Heart left ventricle (tissue), 16 donors: ENCODE measurements at regions not wholly inside any gene's neighbourhood (a gene's known extent, or its start where the extent isn't known, plus 50 kb on each side); places are given as distances from the start of the nearest gene placed in this dataset.

Experiments
- ATAC-seq, 4 donors: fragments of 200-7000 bp; cut with Tn5 transposase; one replicate each; pipeline ENCODE4 v1.9.1; 2020 to 2022; ENCODE audit warnings: moderate library complexity in 4 of 4, mild to moderate bottlenecking in 3 of 4, moderate number of reproducible peaks in 1 of 4
- DNase-seq, 5 donors: peaks; one replicate each; pipeline ENCODE4 v3.0.0-alpha.2; 2020
- H3K27ac ChIP-seq, 12 donors: fragments of 200-600 bp; sonication (generic) in 4 of 12; one replicate each; pipeline versions ENCODE4 v1.5.0 to v1.8.0; 2016 to 2022; ENCODE audit warnings: mild to moderate bottlenecking in 2 of 12
- H3K27me3 ChIP-seq, 9 donors: fragments of 200-600 bp; sonication (generic) in 2 of 9; one replicate each; pipeline versions ENCODE4 v1.5.1 to v1.8.0; 2016 to 2022; ENCODE audit warnings: mild to moderate bottlenecking in 3 of 9
- H3K36me3 ChIP-seq, 9 donors: fragments of 200-600 bp; sonication (generic) in 2 of 9; one replicate each; pipeline versions ENCODE4 v1.5.0 to v1.8.0; 2018 to 2022; ENCODE audit warnings: mild to moderate bottlenecking in 2 of 9
- H3K4me1 ChIP-seq, 12 donors: fragments of 200-600 bp; sonication (generic) in 4 of 12; one replicate each; pipeline versions ENCODE4 v1.5.0 to v1.8.0; 2016 to 2022; ENCODE audit warnings: mild to moderate bottlenecking in 3 of 12
- H3K4me3 ChIP-seq, 12 donors: fragments of 200-600 bp; sonication (generic) in 4 of 12; one replicate each; pipeline versions ENCODE4 v1.5.0 to v1.8.0; 2017 to 2022; ENCODE audit warnings: mild to moderate bottlenecking in 9 of 12, moderate library complexity in 4 of 12
- H3K9me3 ChIP-seq, 12 donors: fragments of 200-600 bp; sonication (generic) in 4 of 12; one replicate each; pipeline versions ENCODE4 v1.5.0 to v1.8.0; 2016 to 2022; ENCODE audit warnings: mild to moderate bottlenecking in 1 of 12
- POLR2A ChIP-seq, 2 donors: fragments of 450-650 bp; IDR thresholded peaks; one replicate each; pipeline ENCODE4 v1.6.1; 2017; ENCODE audit warnings: antibody characterized with exemption in 2 of 2, mild to moderate bottlenecking in 2 of 2, moderate library complexity in 2 of 2
- WGBS, 4 donors: extraction: QIAGEN DNeasy Blood & Tissue Kit in 2 of 4; methylation state at CpG; one replicate each; pipeline versions ENCODE4 v1.1.5 to v1.1.7; 2013 to 2018; 5-methylcytosine and 5-hydroxymethylcytosine counted together
- intact Hi-C, 10 donors: fragments of 100-400 bp; cut with DNase I; formaldehyde crosslinking; loops; one replicate each; pipeline versions ENCODE4 v1.11.1 to v1.14.2; 2022
- TF ChIP-seq, protein P1 (sequence below), 12 donors: fragments of 200-600 bp; sonication (generic) in 4 of 12; IDR thresholded peaks; one replicate each; pipeline versions ENCODE4 v1.5.0 to v1.8.0; 2018 to 2022; ENCODE audit warnings: antibody characterized with exemption in 12 of 12, mild to moderate bottlenecking in 5 of 12
- donor health status: ischemic (EF 13 %, LVEDD 7.1; RV severe dilation, severe dysfunction).
- donor health status: healthy with polysubstance abuse.
- donor health status: DM: no; HTN: yes; CAD: no.
- donor health status: DM: no; HTN: no; CAD: no.
- donor health status: ischemic (EF 25% LVEDD 6.9; RV normal size, moderate dysfunction).
- donor health status: ischemic (EF 25% LVEDD 5.7; RV mildly dilated, moderate dysfunction).
- donor health status: healthy.
- donor health status: DM: yes; HTN: yes; CAD: no.
- donor health status: ischemic (EF 35%, LVEDD 5.7; RV mildly dilated, moderate dysfunction).
- donor health status: nonischemic (EF 11% LVEDD 7.7; RV severe dilation, severe dysfunction).
- donor health status: DM: yes; HTN: yes; CAD: no.
- donor health status: PGD.
- donor health status: ischemic (EF 29% LVEDD 5.4; RV normal size, mild dysfunction).
- donor health status: nonischemic (EF 23%, LVEDD 6.1; RV moderate dilation, normal function).

DNA sequence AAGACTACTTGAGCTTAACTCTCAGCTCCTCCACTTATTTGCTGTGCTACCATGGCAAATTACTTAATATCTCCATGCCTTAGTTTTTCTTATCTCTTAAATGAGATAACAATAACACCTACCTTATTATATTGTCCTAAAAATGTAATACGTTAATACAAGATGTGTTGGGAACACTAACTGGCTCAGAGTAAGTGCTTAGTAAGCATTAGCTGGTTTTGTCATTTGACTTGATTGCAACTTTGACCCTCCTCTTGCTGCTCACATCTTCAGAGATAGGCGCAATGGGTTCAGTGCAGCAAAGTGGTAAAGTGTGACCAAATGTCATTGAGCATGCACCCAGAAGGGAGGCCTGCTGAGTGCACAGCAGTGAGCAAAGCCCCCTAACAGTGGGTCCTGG lies 294.5 kb upstream of the CLNK start:
- Histone ChIP-seq H3K9me3 (no peaks in the 10 kb centered on the region), H3K27me3 (peaks cover 0 to 7% (median 0%) of the 10 kb centered on the region in 9 donors), H3K27ac (no peak overlapping the region), H3K36me3 (no peaks in the 10 kb centered on the region), H3K4me1 (no peaks in the 10 kb centered on the region), H3K4me3 (no peak overlapping the region)
- no peak for TF ChIP-seq POLR2A (IDR thresholded peaks at IDR 0.05)
- TF ChIP-seq, protein P1, sequence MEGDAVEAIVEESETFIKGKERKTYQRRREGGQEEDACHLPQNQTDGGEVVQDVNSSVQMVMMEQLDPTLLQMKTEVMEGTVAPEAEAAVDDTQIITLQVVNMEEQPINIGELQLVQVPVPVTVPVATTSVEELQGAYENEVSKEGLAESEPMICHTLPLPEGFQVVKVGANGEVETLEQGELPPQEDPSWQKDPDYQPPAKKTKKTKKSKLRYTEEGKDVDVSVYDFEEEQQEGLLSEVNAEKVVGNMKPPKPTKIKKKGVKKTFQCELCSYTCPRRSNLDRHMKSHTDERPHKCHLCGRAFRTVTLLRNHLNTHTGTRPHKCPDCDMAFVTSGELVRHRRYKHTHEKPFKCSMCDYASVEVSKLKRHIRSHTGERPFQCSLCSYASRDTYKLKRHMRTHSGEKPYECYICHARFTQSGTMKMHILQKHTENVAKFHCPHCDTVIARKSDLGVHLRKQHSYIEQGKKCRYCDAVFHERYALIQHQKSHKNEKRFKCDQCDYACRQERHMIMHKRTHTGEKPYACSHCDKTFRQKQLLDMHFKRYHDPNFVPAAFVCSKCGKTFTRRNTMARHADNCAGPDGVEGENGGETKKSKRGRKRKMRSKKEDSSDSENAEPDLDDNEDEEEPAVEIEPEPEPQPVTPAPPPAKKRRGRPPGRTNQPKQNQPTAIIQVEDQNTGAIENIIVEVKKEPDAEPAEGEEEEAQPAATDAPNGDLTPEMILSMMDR (IDR thresholded peaks at IDR 0.05) = no peak
- DNase-seq (no peak), ATAC-seq (no peak)
- 81 to 90% (median 87%) methylated on average over 2 of the region's 2 CpGs for WGBS, 4 donors
- intact Hi-C loops = no loop called here

DNA sequence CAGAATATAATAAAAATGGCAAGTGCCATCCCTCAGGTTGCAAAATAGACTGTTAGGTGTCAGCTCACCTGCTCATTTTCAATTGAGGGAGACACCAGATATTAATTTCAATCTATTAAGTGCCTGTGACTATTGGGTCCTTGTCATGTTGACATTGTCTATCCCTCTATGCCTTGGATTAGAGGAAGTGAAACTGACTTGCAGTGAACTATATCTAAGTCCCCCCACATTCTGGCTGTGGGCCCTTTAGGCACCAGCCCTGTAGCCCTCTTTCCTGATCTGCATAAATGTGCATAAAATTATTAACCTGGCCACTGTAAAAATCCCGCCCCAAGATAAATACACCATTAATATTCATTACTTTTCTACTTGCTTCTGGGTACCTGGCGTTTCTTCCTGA lies 293.0 kb upstream of the CLNK start:
- Histone ChIP-seq H3K9me3 (no peaks in the 10 kb centered on the region), H3K4me1 (no peaks in the 10 kb centered on the region), H3K27ac (no peak overlapping the region), H3K27me3 (peaks cover 0 to 7% (median 0%) of the 10 kb centered on the region in 9 donors), H3K4me3 (no peak overlapping the region), H3K36me3 (no peaks in the 10 kb centered on the region)
- intact Hi-C loops = no loop called here
- no peak for ATAC-seq
- TF ChIP-seq POLR2A (IDR thresholded peaks at IDR 0.05) = no peak
- TF ChIP-seq, protein P1 (IDR thresholded peaks at IDR 0.05) = no peak
- 76 to 89% (median 80%) methylated on average over 2 of the region's 2 CpGs for WGBS, 4 donors
- DNase-seq = no peak

DNA sequence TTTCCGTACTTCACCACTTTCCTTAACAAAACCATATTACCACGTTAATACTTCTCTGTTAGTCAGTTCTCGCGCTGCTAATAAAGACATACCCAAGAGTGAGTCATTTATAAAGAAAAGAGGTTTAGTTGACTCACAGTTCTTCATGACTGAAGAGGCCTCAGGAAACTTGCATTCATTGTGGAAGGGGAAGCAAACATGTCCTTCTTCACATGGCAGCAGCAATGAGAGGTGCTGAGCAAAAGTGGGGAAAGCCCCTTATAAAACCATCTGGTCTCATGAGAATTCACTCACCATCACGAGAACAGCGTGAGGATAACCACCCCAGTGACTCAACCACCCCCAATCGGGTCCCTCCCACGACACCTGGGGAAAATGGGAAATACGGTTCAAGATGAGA lies 289.8 kb upstream of the CLNK start:
- WGBS, 4 donors = 89 to 93% (median 91%) methylated on average over 9 of the region's 9 CpGs
- TF ChIP-seq, protein P1 (IDR thresholded peaks at IDR 0.05) = no peak
- TF ChIP-seq POLR2A (IDR thresholded peaks at IDR 0.05) = no peak

DNA sequence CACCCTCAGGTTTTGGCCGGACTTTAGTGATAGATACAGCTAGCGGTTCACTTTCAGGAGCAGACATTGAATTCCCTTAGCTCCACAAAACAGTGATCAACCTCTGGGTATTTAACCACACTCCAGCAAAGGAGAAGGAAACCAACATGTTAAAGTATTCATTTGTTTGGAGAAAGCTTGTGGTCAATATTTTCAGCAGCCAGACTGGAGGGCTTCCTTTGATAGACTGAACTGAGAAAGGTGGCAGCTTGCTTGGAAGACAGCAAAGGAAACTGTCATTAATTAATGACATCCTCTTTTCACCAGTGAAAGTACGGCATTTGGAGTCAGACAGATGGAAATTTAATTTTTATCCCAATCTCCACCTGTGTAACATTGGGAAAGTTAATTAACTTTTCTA lies 289.1 kb upstream of the CLNK start:
- Histone ChIP-seq H3K36me3 (no peaks in the 10 kb centered on the region), H3K4me3 (no peak overlapping the region), H3K9me3 (no peaks in the 10 kb centered on the region), H3K4me1 (no peaks in the 10 kb centered on the region), H3K27me3 (peaks cover 0 to 7% (median 0%) of the 10 kb centered on the region in 9 donors), H3K27ac (no peak overlapping the region)
- ATAC-seq (no peak), DNase-seq (no peak)
- WGBS, 4 donors = 64 to 87% (median 69%) methylated on average over 3 of the region's 3 CpGs
- intact Hi-C loops = no loop called here
- TF ChIP-seq POLR2A (IDR thresholded peaks at IDR 0.05) = no peak
- TF ChIP-seq, protein P1 (IDR thresholded peaks at IDR 0.05) = no peak

More for the DNA sequence above, 289.8 kb upstream of the CLNK start:
- Histone ChIP-seq H3K4me1 (no peaks in the 10 kb centered on the region), H3K4me3 (no peak overlapping the region), H3K27me3 (peaks cover 0 to 7% (median 0%) of the 10 kb centered on the region in 9 donors), H3K36me3 (no peaks in the 10 kb centered on the region), H3K27ac (no peak overlapping the region), H3K9me3 (no peaks in the 10 kb centered on the region)
- intact Hi-C loops = no loop called here
- DNase-seq (no peak), ATAC-seq (no peak)
